K562 (cell line): ENCODE measurements at regions not wholly inside any gene's neighbourhood (a gene's known extent, or its start where the extent isn't known, plus 50 kb on each side); places are given as distances from the start of the nearest gene placed in this dataset.

ENCODE experiments used
- ATAC-seq: fragments of 200-7000 bp; cut with Tn5 transposase; 3 replicates; pipeline ENCODE4 v1.9.1; 2020; ENCODE audit warnings: moderate library complexity
- BruUV-seq: library from RNA; stranded (reverse); fragments of 400-500 nt; replicated peaks from 2 replicates; lab custom pipeline; 2021; lab: Mats Ljungman, UMichigan
- CTCF ChIA-PET: fragments of 300-600 bp; formaldehyde crosslinking; extraction: SDS; loops from one replicate; lab custom pipeline; 2021; ENCODE audit warnings: low intra/inter-chr PET ratio; lab: Yijun Ruan, JAX
- POLR2A ChIA-PET: fragments of 300-600, 350-650 bp; sonication (Branson Sonifier 250); formaldehyde crosslinking; extraction: SDS; loops from one replicate; lab custom pipeline; 2021; ENCODE audit warnings: antibody characterized with exemption, inconsistent platforms; lab: Yijun Ruan, JAX
- DNase-seq, 4 experiments: peaks; one replicate each; pipeline versions ENCODE4 v3.0.0 to v3.0.0-alpha.2; 2011 to 2018; ENCODE audit warnings: low spot score in 3 of 4, mixed read lengths in 3 of 4; ENCODE audit errors: extremely low read depth in 1 of 4
- FAIRE-seq: peaks from 2 replicates; lab custom pipeline; 2011; peaks lifted over from hg19 to GRCh38; lab: Jason Lieb, UNC
- H2AFZ ChIP-seq: 2 replicates; pipeline ENCODE4 v1.6.0; 2011; ENCODE audit warnings: low read depth, low read length, control low read depth, inconsistent platforms
- H3K27ac ChIP-seq: fragments of 200-600 bp; 3 replicates; pipeline ENCODE4 v1.8.0; 2011; ENCODE audit warnings: low read depth, mild to moderate bottlenecking, control low read depth, inconsistent platforms, low read length, moderate library complexity, mixed read lengths; ENCODE audit errors: extremely low read depth
- H3K27me3 ChIP-seq, 2 experiments: fragments of 300-600 bp in 1 of 2; 2 replicates in 1 of 2; 3 replicates in 1 of 2; pipeline versions ENCODE4 v1.6.0 to v1.8.0; 2011; ENCODE audit warnings: inconsistent platforms in 2 of 2, low read length in 2 of 2, mild to moderate bottlenecking in 1 of 2, mixed read lengths in 1 of 2, moderate library complexity in 1 of 2; ENCODE audit not compliant: control insufficient read depth in 2 of 2, insufficient read depth in 2 of 2
- H3K36me3 ChIP-seq: fragments of 300-600 bp; 3 replicates; pipeline ENCODE4 v1.8.0; 2011; ENCODE audit warnings: mild to moderate bottlenecking, low read length, inconsistent platforms; ENCODE audit not compliant: control insufficient read depth, insufficient read depth
- H3K4me1 ChIP-seq, 2 experiments: fragments of 200-600 bp in 1 of 2; replicated peaks in 1 of 2; 2 replicates in 1 of 2; 3 replicates in 1 of 2; pipeline versions ENCODE4 v1.5.1 to v1.8.0; 2011; ENCODE audit warnings: inconsistent platforms in 2 of 2, low read length in 2 of 2, mild to moderate bottlenecking in 1 of 2, mixed read lengths in 1 of 2, moderate library complexity in 1 of 2; ENCODE audit not compliant: control insufficient read depth in 2 of 2, insufficient read depth in 2 of 2
- H3K4me2 ChIP-seq: 2 replicates; pipeline ENCODE4 v1.6.1; 2011; ENCODE audit warnings: low read length, control low read depth, inconsistent platforms, mixed read lengths; ENCODE audit not compliant: insufficient read depth
- H3K4me3 ChIP-seq: fragments of 200-600 bp; sonication (generic), shearing (Covaris generic); 2 replicates; pipeline ENCODE4 v1.5.1; 2016; ENCODE audit warnings: control low read depth, inconsistent platforms
- H3K79me2 ChIP-seq: fragments of 200-600 bp; 3 replicates; pipeline ENCODE4 v1.8.0; 2011; ENCODE audit warnings: low read length, inconsistent platforms; ENCODE audit not compliant: control insufficient read depth, insufficient read depth
- H3K9ac ChIP-seq, 2 experiments: 2 replicates each; pipeline versions ENCODE4 v1.6.0 to v1.6.1; 2011; ENCODE audit warnings: low read depth in 2 of 2, low read length in 2 of 2, control low read depth in 1 of 2, inconsistent platforms in 1 of 2, mild to moderate bottlenecking in 1 of 2, mixed read lengths in 1 of 2; ENCODE audit not compliant: insufficient read depth in 1 of 2
- H3K9me1 ChIP-seq: one replicate; pipeline ENCODE4 v1.6.0; 2011; ENCODE audit warnings: inconsistent platforms, mild to moderate bottlenecking, low read length, moderate library complexity; ENCODE audit not compliant: control insufficient read depth, insufficient read depth
- H3K9me3 ChIP-seq: replicated peaks from 2 replicates; pipeline ENCODE4 v1.5.1; 2011; ENCODE audit warnings: low read depth, low read length, inconsistent platforms; ENCODE audit not compliant: control insufficient read depth, insufficient read depth
- H4K20me1 ChIP-seq: replicated peaks from 2 replicates; pipeline ENCODE4 v1.6.1; 2011; ENCODE audit warnings: low read length, inconsistent platforms, mixed read lengths; ENCODE audit not compliant: control insufficient read depth, insufficient read depth
- CBX2 ChIP-seq: fragments of 200-600 bp; sonication (generic); IDR thresholded peaks from one replicate; pipeline ENCODE4 v1.6.1; 2012; ENCODE audit warnings: mild to moderate bottlenecking, low read length, inconsistent platforms; ENCODE audit not compliant: insufficient read depth, poor library complexity, severe bottlenecking
- FOXO4 ChIP-seq: fragments of 450-650 bp; formaldehyde crosslinking; IDR thresholded peaks from 2 replicates; pipeline ENCODE4 v1.4.0; 2020; ENCODE audit warnings: mild to moderate bottlenecking, moderate library complexity
- USF2 ChIP-seq: sonication (generic); formaldehyde crosslinking; IDR thresholded peaks from 2 replicates; pipeline ENCODE4 v1.5.0; 2020; ENCODE audit warnings: missing genetic modification reagents
- WGBS: fragments of 100-300 bp; shearing (Covaris generic); methylation state at CpG from one replicate; pipeline ENCODE4 v1.1.6; 2016; ENCODE audit warnings: low coverage, mixed read lengths; ENCODE audit not compliant: insufficient coverage; ENCODE audit errors: missing lambda C conversion rate; 5-methylcytosine and 5-hydroxymethylcytosine counted together
- in situ Hi-C: fragments of 300-500 bp; cut with MboI; formaldehyde crosslinking; loops from 4 replicates; pipeline ENCODE4 v1.15.0; 2018; ENCODE audit warnings: inconsistent platforms, mixed read lengths
- intact Hi-C: fragments of 100-400 bp; cut with micrococcal nuclease; formaldehyde crosslinking; loops from 2 replicates; pipeline ENCODE4 v1.14.2; 2022
- TF ChIP-seq, protein P1 (sequence below): IDR thresholded peaks from 2 replicates; pipeline ENCODE4 v1.6.1; 2011; ENCODE audit warnings: borderline replicate concordance, low read depth, mild to moderate bottlenecking, moderate library complexity, low read length; ENCODE audit not compliant: insufficient read depth, poor library complexity, severe bottlenecking

DNA sequence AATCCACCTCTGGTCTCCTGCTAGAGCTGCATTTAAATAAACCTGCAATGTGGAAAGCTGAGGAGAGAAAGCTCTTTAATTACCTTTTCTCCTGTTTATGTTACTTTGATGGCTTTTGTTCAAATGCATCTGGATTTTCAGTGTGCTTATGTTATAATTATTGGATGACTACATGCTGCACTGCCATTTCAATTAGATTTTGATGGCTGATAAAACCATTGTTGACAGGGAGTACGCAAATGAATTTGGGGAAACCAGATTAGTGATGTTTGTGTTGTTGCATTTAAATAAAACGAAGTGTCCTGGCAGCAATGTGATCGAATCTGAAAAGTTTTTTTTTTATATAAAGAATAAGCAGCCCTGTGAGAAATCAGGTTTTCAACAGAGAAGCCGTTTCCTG, 799.8 kb downstream of the DIAPH3 start (continued):
- TF ChIP-seq CBX2, result no peak

GRCh38 chr13:59364641-59365085, 799.1 kb downstream of the DIAPH3 start:
- H3K4me2 ChIP-seq, result no peak overlapping the region
- no peaks in the 10 kb centered on the region for H3K36me3 ChIP-seq
- H3K27me3 ChIP-seq, result no peaks in the 10 kb centered on the region
- H2AFZ ChIP-seq, result no peak overlapping the region
- POLR2A ChIA-PET, result no interaction called here
- WGBS, result 1% methylated on average over 7 of the region's 7 CpGs
- H3K9me1 ChIP-seq, result no peaks in the 10 kb centered on the region
- DNase-seq, result no peak
- no TSS peak for BruUV-seq
- no peak for TF ChIP-seq FOXO4 (CRISPR knock-in tag)
- no peak for TF ChIP-seq USF2 (CRISPR knock-in tag)
- TF ChIP-seq, protein P1, sequence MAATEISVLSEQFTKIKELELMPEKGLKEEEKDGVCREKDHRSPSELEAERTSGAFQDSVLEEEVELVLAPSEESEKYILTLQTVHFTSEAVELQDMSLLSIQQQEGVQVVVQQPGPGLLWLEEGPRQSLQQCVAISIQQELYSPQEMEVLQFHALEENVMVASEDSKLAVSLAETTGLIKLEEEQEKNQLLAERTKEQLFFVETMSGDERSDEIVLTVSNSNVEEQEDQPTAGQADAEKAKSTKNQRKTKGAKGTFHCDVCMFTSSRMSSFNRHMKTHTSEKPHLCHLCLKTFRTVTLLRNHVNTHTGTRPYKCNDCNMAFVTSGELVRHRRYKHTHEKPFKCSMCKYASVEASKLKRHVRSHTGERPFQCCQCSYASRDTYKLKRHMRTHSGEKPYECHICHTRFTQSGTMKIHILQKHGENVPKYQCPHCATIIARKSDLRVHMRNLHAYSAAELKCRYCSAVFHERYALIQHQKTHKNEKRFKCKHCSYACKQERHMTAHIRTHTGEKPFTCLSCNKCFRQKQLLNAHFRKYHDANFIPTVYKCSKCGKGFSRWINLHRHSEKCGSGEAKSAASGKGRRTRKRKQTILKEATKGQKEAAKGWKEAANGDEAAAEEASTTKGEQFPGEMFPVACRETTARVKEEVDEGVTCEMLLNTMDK, result no peak
- TF ChIP-seq, all 486 proteins: peak for 0
- Histone ChIP-seq H3K9ac (no peak overlapping the region), H3K9me3 (no peaks in the 10 kb centered on the region), H3K4me1 (no peaks in the 10 kb centered on the region), H3K4me3 (no peak overlapping the region), H3K27ac (no peak overlapping the region), H3K79me2 (no peaks in the 10 kb centered on the region), H4K20me1 (no peaks in the 10 kb centered on the region)
- CTCF ChIA-PET, result no interaction called here
- FAIRE-seq (no peak), ATAC-seq (no peak)
- intact Hi-C loops, result no loop called here
- in situ Hi-C loops, result no loop called here
